HAP-1 (cell line): ENCODE measurements at regions not wholly inside any gene's neighbourhood (a gene's known extent, or its start where the extent isn't known, plus 50 kb on each side); places are given as distances from the start of the nearest gene placed in this dataset.

Experiments used
- DNase-seq, 2 experiments: peaks; one replicate each; pipeline ENCODE4 v3.0.0-alpha.2; 2016 to 2020; ENCODE audit warnings: low spot score in 2 of 2
- H3K27me3 ChIP-seq: fragments of 250-450 bp; sonication (Bioruptor Pico); 2 replicates; pipeline ENCODE4 v1.5.1; 2020; ENCODE audit warnings: low read depth, mild to moderate bottlenecking, moderate library complexity
- H3K36me3 ChIP-seq: fragments of 250-450 bp; sonication (Bioruptor Pico); replicated peaks from 2 replicates; pipeline ENCODE4 v1.5.1; 2020; ENCODE audit warnings: mild to moderate bottlenecking
- H3K4me1 ChIP-seq: fragments of 250-450 bp; sonication (Bioruptor Pico); 2 replicates; pipeline ENCODE4 v1.5.1; 2020; ENCODE audit warnings: mild to moderate bottlenecking
- H3K4me3 ChIP-seq: fragments of 250-450 bp; sonication (Bioruptor Pico); 2 replicates; pipeline ENCODE4 v1.5.1; 2020; ENCODE audit warnings: mild to moderate bottlenecking, moderate library complexity
- H3K9me3 ChIP-seq: fragments of 250-450 bp; sonication (Bioruptor Pico); 2 replicates; pipeline ENCODE4 v1.5.1; 2020; ENCODE audit warnings: mild to moderate bottlenecking, moderate library complexity
- in situ Hi-C: fragments of 300-500 bp; cut with MboI; formaldehyde crosslinking; loops from 3 replicates; pipeline ENCODE4 v1.14.3; 2020; ENCODE audit warnings: low sequenced_read_pairs, inconsistent platforms, mixed read lengths

DNA sequence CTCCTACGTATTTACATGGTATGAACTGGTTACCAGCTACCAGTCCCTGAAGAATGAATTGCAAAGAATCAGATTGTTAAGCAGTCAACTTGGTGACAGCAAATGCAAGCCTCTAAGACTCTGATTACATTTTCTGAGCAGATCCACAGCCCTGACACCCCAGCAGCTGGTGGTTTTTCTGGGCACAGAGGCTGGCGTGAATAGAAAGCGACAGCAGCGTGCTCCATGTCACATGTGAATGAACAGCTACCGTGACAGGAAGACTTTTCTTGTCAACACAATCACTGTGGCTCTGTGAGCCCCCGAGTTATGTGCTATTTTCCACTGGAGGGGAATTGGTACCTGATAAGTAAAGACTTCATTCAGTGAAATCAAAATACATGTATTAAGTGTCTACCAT is 93.2 kb upstream of the CBLN2 start:
- Histone ChIP-seq H3K4me3 (no peak overlapping the region), H3K4me1 (no peaks in the 10 kb centered on the region), H3K36me3 (no peaks in the 10 kb centered on the region), H3K27me3 (no peaks in the 10 kb centered on the region), H3K9me3 (no peaks in the 10 kb centered on the region; the same call in 1 of the 2 replicates)
- DNase-seq, result no peak
- in situ Hi-C loops, result no loop called here

DNA sequence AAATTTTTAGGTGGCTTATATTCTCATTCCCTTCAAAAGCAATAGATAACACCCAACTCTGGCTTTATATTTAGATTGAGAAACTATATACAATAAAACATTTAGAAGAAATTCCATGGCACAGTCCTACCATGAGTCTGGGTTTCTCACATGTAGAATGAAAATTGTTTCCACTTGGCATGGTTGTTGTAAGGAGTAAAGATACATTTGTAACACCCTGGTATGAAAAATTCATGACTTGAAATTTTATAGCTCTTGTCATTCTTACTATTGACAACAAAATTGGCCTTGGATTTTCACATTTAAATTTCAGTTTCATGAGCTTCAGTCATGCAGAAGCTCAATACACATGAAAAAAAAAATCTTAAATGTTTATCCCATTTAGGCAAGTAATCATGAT is 92.5 kb upstream of the CBLN2 start:
- Histone ChIP-seq H3K4me1 (no peaks in the 10 kb centered on the region), H3K9me3 (no peaks in the 10 kb centered on the region; the same call in 1 of the 2 replicates), H3K36me3 (no peaks in the 10 kb centered on the region), H3K27me3 (no peaks in the 10 kb centered on the region), H3K4me3 (no peak overlapping the region)
- no peak for DNase-seq
- in situ Hi-C loops, result no loop called here

DNA sequence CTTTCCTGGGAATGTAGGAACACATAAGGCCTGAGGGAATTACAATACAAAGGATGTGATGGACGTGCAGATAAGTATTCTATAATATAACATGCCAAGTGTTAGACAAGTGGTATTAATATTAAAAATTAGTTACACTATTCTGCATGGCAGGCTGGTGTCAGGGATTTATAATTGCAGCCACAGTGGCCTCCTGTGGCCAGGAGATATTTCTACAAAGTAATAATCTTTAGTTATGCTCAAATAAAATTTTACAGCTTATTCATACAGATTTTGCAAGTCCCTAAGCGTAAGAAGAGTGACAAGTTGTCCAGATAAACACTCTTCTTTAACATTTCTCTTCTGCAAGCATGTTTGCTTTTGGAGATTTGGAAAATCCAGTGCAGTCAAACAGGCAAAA is 90.4 kb upstream of the CBLN2 start:
- in situ Hi-C loops, result no loop called here
- no peaks in the 10 kb centered on the region for H3K27me3 ChIP-seq
- no peak for DNase-seq
- H3K4me3 ChIP-seq, result no peak overlapping the region
- H3K4me1 ChIP-seq, result no peaks in the 10 kb centered on the region
- H3K36me3 ChIP-seq, result no peaks in the 10 kb centered on the region
- H3K9me3 ChIP-seq, result no peaks in the 10 kb centered on the region

GRCh38 chr18:72630991-72631390 is 86.8 kb upstream of the CBLN2 start:
- Histone ChIP-seq H3K4me1 (no peaks in the 10 kb centered on the region), H3K4me3 (no peak overlapping the region), H3K36me3 (no peaks in the 10 kb centered on the region), H3K27me3 (no peaks in the 10 kb centered on the region), H3K9me3 (no peaks in the 10 kb centered on the region)
- DNase-seq, result no peak
- in situ Hi-C loops, result no loop called here

- no peak for DNase-seq
- Histone ChIP-seq H3K9me3 (no peaks in the 10 kb centered on the region), H3K4me3 (no peak overlapping the region), H3K4me1 (no peaks in the 10 kb centered on the region), H3K36me3 (no peaks in the 10 kb centered on the region), H3K27me3 (no peaks in the 10 kb centered on the region)
- in situ Hi-C loops, result no loop called here
These were observed 79.3 kb upstream of the CBLN2 start for GRCh38 chr18:72623444-72623843.

GRCh38 chr18:72613534-72613930 is 69.4 kb upstream of the CBLN2 start:
- H3K36me3 ChIP-seq, result no peaks in the 10 kb centered on the region
- in situ Hi-C loops, result no loop called here
- no peak overlapping the region for H3K4me3 ChIP-seq
- H3K27me3 ChIP-seq, result no peaks in the 10 kb centered on the region
- DNase-seq, result no peak
- no peaks in the 10 kb centered on the region for H3K4me1 ChIP-seq
- H3K9me3 ChIP-seq, result no peaks in the 10 kb centered on the region

DNA sequence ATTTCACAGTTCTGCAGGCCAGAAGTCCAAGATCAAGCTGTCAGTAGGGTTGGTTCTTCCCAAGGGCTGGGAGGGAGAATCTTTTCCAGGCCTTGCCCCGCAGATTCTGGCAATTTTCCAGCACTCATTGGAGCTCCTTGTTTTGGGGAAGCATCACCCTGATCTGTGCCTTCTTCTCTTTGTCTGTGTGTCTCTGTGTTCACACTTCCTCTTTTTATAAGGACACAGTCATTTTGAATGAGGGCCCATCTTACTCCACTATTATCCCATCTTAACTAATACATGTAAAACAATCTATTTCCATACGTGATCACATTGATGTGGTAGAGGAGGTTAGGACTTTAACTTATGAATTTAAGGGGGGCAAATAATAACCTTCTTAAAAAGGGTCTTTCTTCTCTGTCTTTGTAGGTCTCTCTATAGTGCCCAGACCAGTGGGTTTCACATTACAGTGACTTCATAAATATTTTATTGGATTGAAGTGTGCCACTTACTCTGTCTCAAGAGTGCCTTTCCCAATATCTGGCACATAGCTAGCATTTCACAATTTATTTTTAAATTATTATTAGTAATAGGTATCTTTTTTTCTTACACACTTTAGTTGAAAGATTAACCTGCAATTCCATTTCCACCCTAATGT is 68.9 kb upstream of the CBLN2 start:
- Histone ChIP-seq H3K9me3 (no peaks in the 10 kb centered on the region), H3K4me3 (no peak overlapping the region), H3K27me3 (no peaks in the 10 kb centered on the region), H3K4me1 (no peaks in the 10 kb centered on the region), H3K36me3 (no peaks in the 10 kb centered on the region)
- no peak for DNase-seq
- in situ Hi-C loops, result no loop called here

DNA sequence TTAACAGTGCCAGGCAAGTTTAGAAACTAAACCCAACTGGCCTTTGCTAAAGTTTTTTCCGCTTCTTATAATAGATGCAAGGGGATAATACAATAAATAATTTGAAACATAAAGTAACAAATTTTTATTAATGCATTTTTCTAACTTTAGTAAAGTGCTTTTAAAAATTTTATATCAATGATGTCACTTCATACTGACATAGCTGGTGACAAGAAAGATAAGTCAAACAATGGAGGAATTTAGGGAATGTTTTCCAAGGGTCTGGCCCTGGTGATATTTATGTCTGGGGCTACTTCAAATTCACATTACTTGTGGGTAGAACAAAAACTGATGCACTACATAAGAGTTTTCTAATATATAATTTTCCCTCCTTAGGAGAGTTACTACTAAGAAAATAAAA is 61.2 kb upstream of the CBLN2 start:
- Histone ChIP-seq H3K36me3 (no peaks in the 10 kb centered on the region), H3K27me3 (no peaks in the 10 kb centered on the region), H3K4me1 (no peaks in the 10 kb centered on the region), H3K9me3 (no peaks in the 10 kb centered on the region), H3K4me3 (no peak overlapping the region)
- DNase-seq, result no peak
- in situ Hi-C loops, result no loop called here

DNA sequence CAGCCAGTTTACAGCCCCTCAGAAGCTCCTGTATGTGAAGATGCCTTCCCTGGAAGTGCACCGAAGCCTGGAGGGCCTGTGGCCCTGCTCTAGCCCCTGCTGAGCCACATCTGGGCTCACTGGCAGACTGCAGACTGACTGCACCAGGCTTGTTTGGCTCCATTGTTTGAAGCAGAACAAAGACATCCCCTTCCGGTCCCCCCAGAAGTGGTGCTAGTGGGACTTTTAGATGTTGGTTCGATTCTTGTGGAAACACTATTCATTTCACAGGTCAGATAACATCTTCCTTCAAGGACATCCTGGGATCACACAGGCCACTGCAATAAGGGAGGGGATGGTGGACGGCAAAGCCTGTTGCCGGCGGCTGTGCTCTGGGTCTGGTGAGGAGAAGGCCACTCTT is 57.8 kb upstream of the CBLN2 start:
- DNase-seq, result no peak
- H3K27me3 ChIP-seq, result no peaks in the 10 kb centered on the region
- H3K36me3 ChIP-seq, result no peaks in the 10 kb centered on the region
- in situ Hi-C loops, result no loop called here
- H3K9me3 ChIP-seq, result no peaks in the 10 kb centered on the region
- no peaks in the 10 kb centered on the region for H3K4me1 ChIP-seq
- H3K4me3 ChIP-seq, result no peak overlapping the region

DNA sequence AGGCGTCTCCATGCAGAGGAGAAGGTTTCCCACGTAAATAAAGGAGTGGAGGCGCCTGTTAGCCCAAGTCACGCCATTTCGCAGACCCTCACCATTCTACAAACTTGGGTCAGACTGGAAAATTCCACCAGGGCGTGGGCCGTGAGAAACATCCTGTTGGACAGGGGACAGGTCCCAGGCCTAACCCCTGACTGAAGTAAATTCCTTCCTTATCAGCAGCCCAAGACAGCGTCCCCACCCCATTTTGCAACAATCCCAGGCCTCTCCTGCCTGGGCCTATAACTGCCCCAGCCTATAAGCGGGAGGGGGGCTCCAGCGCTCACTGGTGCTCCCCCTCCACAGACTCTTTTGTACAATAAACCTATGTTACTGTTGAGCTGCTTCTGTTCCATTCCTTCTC is 57.3 kb upstream of the CBLN2 start:
- Histone ChIP-seq H3K27me3 (no peaks in the 10 kb centered on the region), H3K4me3 (no peak overlapping the region), H3K36me3 (no peaks in the 10 kb centered on the region), H3K9me3 (no peaks in the 10 kb centered on the region), H3K4me1 (no peaks in the 10 kb centered on the region)
- no peak for DNase-seq
- in situ Hi-C loops, result no loop called here
